ENCODE measurements at regions not wholly inside any gene's neighbourhood (a gene's known extent, or its start where the extent isn't known, plus 50 kb on each side); places are given as distances from the start of the nearest gene placed in this dataset.

GRCh38 chr21:14869984-14870852 lies 194.6 kb downstream of the NRIP1 start:
- no peak for DNase-seq

GRCh38 chr21:14866859-14867765 lies 197.7 kb downstream of the NRIP1 start:
- DNase-seq = no peak

GRCh38 chr21:14864211-14865021 lies 200.4 kb downstream of the NRIP1 start:
- peak; percentile 3 for DNase-seq

- DNase-seq = no peak
Measured at GRCh38 chr21:14863745-14864210, 201.0 kb downstream of the NRIP1 start.

- DNase-seq = peak; percentile 9
Measured at GRCh38 chr21:14862794-14863720, 201.7 kb downstream of the NRIP1 start.

GRCh38 chr21:14858311-14858710 lies 206.5 kb downstream of the NRIP1 start:
- DNase-seq = no peak

GRCh38 chr21:14857529-14857928 lies 207.3 kb downstream of the NRIP1 start:
- no peak for DNase-seq

GRCh38 chr21:14850394-14850793 lies 214.4 kb downstream of the NRIP1 start:
- no peak for DNase-seq

DNA sequence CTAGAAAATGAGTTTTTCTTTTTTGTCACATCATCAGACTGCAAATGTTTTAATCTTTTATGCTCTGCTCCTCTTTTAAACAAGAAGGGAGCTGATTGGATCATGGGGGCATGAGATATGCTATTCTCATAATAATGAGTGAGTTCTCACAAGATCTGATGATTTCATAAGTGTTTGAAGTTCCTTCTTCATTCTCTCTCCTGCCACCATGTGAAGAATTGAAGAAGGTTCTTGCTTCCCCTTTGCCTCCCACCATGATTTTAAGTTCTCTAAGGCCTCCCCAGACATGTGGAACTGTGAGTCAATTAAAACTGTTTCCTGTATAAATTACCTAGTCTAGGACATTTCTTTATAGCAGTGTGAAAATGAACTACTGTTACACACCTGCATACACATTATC lies 218.2 kb downstream of the NRIP1 start:
- DNase-seq = no peak

- no peak for DNase-seq
Measured at GRCh38 chr21:14844001-14844400, 220.8 kb downstream of the NRIP1 start.

GRCh38 chr21:14842601-14843000 lies 222.2 kb downstream of the NRIP1 start:
- no peak for DNase-seq

DNA sequence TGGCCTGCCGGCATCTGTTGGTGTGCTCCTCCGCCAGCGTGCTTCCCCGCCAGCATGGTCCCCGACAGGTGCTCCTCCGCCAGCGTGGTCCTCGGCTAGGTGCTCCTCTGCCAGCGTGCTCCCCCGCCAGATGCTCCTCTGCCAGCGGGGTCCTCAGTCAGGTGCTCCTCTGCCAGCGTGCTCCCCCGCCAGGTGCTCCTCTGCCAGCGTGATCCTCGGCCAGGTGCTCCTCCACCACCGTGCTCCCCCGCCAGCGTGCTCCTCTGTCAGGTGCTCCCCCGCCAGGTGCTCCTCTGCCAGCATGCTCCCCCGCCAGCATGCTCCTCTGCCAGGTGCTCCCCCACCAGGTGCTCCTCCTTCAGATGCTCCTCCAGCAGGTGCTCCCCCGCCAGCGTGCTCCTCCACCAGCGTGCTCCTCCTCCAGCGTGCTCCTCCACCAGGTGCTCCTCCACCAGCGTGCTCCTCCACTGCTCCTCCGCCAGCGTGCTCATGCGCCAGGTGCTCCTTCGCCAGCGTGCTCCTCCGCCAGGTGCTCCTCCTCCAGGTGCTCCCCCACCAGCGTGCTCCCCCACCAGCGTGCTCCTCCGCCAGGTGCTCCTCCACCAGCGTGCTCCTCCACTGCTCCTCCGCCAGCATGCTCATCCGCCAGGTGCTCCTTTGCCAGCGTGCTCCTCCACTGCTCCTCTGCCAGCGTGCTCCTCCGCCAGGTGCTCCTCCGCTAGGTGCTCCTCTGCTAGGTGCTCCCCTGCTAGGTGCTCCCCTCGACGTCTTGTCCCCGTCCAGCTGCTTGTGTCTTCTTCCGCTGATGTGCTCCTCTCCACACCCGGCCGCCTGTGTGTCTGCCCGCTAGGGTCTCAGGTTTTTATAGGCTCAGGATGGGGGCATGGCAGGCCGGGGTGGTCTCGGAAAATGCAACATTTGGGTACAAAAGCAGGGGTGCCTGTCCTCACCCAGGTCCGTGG lies 223.0 kb downstream of the NRIP1 start:
- no peak for DNase-seq

- DNase-seq = no peak
Measured at GRCh38 chr21:14838400-14838799, 226.4 kb downstream of the NRIP1 start.

DNA sequence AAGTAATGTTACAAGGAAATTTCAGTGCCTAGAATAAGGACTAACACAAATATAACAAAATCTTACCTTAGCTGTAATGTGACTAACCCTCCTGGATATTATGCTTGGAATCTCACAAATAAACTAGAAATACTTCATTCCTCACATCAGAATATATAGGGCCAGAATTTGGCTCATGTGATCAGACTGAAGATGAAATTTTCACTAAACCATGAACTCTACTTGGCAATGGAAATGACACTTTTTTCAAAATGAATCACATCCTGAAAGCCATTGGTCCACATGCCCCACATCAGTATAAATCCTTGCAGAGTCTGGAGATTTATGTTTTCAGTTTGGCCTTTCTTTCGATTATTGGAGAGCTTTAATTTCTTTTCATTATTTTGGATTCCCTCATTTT lies 227.8 kb downstream of the NRIP1 start:
- no peak for DNase-seq

DNA sequence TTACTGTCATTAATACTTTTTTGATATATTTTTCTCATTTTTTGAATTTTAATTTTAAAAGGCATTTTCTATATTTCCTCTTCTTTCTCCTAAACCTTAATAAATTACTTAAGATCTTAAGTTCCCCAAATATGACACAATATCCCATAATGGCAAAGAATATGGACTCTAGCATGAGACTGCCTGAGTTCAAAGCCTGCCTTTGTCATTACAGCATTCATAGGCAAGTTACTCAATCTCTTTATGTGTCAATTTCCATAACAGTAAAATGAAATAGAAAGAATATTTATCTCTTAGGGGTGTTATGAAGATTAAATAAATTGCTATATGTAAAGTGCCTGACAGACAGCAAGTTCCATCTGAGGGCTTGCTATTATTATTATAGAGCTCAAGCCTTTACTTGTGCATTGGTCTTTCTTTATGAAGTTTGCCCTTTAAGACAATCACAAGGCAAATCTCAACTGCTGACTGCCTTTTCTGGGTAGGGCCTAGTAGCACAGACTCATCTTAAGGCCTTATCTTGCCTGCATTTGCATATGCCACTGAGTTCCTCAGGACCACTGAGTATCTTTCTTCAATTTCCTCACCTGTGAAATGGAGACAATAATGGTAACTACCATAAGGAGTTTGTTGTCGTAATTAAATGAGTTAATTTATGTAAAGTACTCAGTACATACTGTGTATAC lies 231.0 kb downstream of the NRIP1 start:
- no peak for DNase-seq

DNA sequence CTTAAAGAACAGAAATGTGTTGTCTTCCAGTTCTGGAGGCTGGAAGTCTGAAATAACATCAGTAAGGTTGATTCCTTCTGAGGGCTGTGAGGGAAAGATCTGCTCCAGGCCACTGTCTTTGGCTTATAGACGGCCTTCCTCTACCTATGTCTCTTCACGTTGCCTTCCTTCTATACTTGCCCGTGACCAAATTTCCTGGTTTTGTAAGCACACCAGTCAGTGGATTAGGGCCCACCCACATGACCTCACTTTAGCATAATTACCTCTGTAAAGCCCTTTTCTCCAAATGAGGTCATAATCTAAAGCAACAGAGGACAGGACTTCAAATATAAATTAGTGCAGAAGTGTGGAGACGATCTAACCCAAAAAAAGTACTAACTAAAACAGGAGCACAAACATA lies 231.6 kb downstream of the NRIP1 start:
- no peak for DNase-seq

DNA sequence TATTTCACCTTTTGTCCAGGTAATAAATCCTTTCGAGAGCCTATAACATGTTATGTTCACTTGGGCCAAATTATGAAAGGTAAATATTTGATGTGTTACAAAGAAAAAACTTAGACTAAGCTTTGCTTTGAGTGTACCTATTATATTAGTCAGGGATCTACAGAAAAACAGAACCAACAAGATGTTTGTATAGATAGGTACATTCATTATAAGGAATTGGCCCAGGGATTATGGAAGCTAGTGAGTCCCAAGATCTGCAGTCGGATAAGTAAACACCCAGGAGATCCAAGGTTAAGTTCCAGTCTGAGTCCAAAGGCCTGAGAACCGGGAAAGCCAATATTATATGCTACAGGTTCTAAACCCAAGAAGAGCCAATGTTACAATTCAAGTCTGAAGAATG lies 234.5 kb downstream of the NRIP1 start:
- no peak for DNase-seq

GRCh38 chr21:14829685-14830084 lies 235.1 kb downstream of the NRIP1 start:
- DNase-seq = no peak

- DNase-seq = no peak
Measured at GRCh38 chr21:14827468-14827867, 237.3 kb downstream of the NRIP1 start.

DNA sequence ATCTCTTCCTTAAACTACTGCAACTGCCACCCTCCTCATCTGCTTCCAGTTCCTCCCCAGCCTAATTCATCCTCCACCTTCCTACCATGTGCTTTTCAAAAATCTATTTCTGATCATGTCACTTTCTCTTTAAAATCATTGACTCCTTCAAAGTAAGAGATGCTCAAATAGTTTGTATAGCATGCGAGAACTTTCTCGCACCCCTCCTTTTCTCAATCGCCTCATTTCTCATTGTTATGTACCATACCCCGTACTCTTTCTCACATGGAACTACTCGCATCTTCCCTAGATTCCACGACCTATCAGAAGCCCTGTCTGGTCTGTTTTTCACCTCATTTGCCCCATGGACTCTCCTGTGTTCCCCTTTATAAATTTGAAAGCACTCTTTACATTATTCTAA lies 238.2 kb downstream of the NRIP1 start:
- DNase-seq = no peak
